ENCODE measurements at regions not wholly inside any gene's neighbourhood (a gene's known extent, or its start where the extent isn't known, plus 50 kb on each side); places are given as distances from the start of the nearest gene placed in this dataset.

GRCh38 chr4:41418444-41418843, 119.5 kb upstream of the LIMCH1 start:
- no peak for TF ChIP-seq EZH2 (IDR thresholded peaks at IDR 0.05; ENCODE audit: insufficient read depth, poor library complexity, severe bottlenecking)
- TF ChIP-seq EZH2phosphoT487 (IDR thresholded peaks at IDR 0.05; ENCODE audit: insufficient read depth, low read depth): no peak
